Astrocyte of the spinal cord (primary cell): ENCODE measurements at regions not wholly inside any gene's neighbourhood (a gene's known extent, or its start where the extent isn't known, plus 50 kb on each side); places are given as distances from the start of the nearest gene placed in this dataset.

Source experiments
- DNase-seq: peaks from one replicate; pipeline ENCODE4 v3.0.0; 2011; ENCODE audit warnings: low read depth, low spot score
- H3K4me3 ChIP-seq: 2 replicates; pipeline ENCODE4 v1.5.1; 2011; ENCODE audit warnings: low read depth, mild to moderate bottlenecking, low read length, moderate library complexity
- CTCF ChIP-seq: IDR thresholded peaks from 2 replicates; pipeline ENCODE4 v1.5.1; 2012; ENCODE audit warnings: low read depth, mild to moderate bottlenecking, low read length, inconsistent platforms
- in situ Hi-C: cut with HindIII; loops from 2 replicates; pipeline ENCODE4 v1.10.0; 2017; ENCODE audit warnings: low sequenced_read_pairs

DNA sequence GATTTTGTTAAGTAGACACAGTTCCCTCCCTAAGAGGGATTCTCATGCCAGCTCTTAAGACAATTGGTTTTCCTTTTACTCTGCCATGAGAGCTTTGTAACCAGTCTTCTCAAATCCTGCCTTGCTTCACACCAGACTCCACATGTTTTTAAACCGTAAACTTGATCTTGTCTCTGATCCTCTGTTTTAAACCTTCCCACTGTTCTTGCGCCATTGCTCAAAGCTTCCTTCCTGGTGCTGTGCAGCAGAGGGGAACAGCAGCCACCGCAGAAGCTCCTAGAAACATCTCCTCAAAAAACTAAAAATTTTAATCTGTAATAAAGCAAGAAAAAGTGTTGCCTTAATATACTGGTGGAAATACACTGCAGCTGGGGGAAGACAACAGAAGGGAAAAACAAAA lies 154.5 kb upstream of the SATB1 start:
- in situ Hi-C loops, result no loop called here
- no peak for DNase-seq
- no peak overlapping the region for H3K4me3 ChIP-seq
- no peak for TF ChIP-seq CTCF

GRCh38 chr3:18575573-18575972 lies 150.4 kb upstream of the SATB1 start:
- H3K4me3 ChIP-seq, result no peak overlapping the region
- in situ Hi-C loops, result no loop called here
- TF ChIP-seq CTCF, result no peak
- peak; percentile 42 for DNase-seq

DNA sequence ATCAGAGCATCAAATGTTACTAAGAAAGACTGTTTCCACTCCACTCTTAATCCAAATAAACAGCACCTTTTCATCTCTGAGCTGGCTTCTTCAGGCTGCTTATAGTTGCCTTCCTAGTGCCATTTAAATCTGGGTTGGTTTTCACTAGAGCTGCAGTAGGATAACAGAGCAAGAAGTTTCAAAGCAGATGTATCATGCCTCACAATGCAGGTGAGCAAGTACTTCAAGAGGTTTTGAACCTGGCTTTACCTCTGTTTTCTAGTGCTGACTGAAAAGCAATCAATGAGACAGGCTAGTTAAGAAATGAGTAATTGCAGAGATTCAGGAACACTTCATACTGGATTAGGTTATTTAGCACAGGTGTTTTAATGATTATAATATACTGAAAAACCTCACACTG lies 147.7 kb upstream of the SATB1 start:
- in situ Hi-C loops, result no loop called here
- no peak for TF ChIP-seq CTCF
- H3K4me3 ChIP-seq, result no peak overlapping the region
- DNase-seq, result no peak

- in situ Hi-C loops, result no loop called here
- no peak for TF ChIP-seq CTCF
- H3K4me3 ChIP-seq, result no peak overlapping the region
Measured at GRCh38 chr3:18567293-18567692, 142.2 kb upstream of the SATB1 start.

GRCh38 chr3:18562364-18563154 lies 137.4 kb upstream of the SATB1 start:
- no peak overlapping the region for H3K4me3 ChIP-seq
- no peak for DNase-seq
- no peak for TF ChIP-seq CTCF
- in situ Hi-C loops, result no loop called here

More at GRCh38 chr3:18567293-18567692, 142.2 kb upstream of the SATB1 start:
- DNase-seq, result no peak

GRCh38 chr3:18559331-18559842 lies 134.2 kb upstream of the SATB1 start:
- TF ChIP-seq CTCF, result peak; percentile 62
- peak; percentile 20 for DNase-seq
- H3K4me3 ChIP-seq, result no peak overlapping the region
- in situ Hi-C loops, result no loop called here
